NCI-H1105 (cell line): ENCODE measurements at regions not wholly inside any gene's neighbourhood (a gene's known extent, or its start where the extent isn't known, plus 50 kb on each side); places are given as distances from the start of the nearest gene placed in this dataset.
A peak's percentile ranks its signal among the peaks of the same experiment; 100 is the strongest.

Experiments
- DNase-seq: peaks from one replicate; lab custom pipeline; 2025; lab: John Stamatoyannopoulos, UW

- no peak for DNase-seq
Measured at GRCh38 chr6:56407883-56408410, 160.6 kb upstream of the COL21A1 start.

GRCh38 chr6:56406276-56407269 is 159.2 kb upstream of the COL21A1 start:
- no peak for DNase-seq

- DNase-seq = no peak
Measured at GRCh38 chr6:56404599-56404998, 157.2 kb upstream of the COL21A1 start.

GRCh38 chr6:56403745-56404144 is 156.4 kb upstream of the COL21A1 start:
- DNase-seq = no peak

GRCh38 chr6:56401477-56402070 is 154.2 kb upstream of the COL21A1 start:
- no peak for DNase-seq

- DNase-seq = no peak
Measured at GRCh38 chr6:56400273-56400672, 152.9 kb upstream of the COL21A1 start.

GRCh38 chr6:56399672-56400263 is 152.4 kb upstream of the COL21A1 start:
- DNase-seq = peak; percentile 62

GRCh38 chr6:56399250-56399671 is 151.9 kb upstream of the COL21A1 start:
- DNase-seq = no peak

- DNase-seq = no peak
Measured at GRCh38 chr6:56396435-56396834, 149.1 kb upstream of the COL21A1 start.

GRCh38 chr6:56393615-56394612 is 146.5 kb upstream of the COL21A1 start:
- no peak for DNase-seq

GRCh38 chr6:56388415-56388755 is 141.0 kb upstream of the COL21A1 start:
- DNase-seq = no peak

- peak; percentile 22 for DNase-seq
Measured at GRCh38 chr6:56387621-56388414, 140.4 kb upstream of the COL21A1 start.

GRCh38 chr6:56386717-56387116 is 139.3 kb upstream of the COL21A1 start:
- DNase-seq = no peak

GRCh38 chr6:56385981-56386593 is 138.7 kb upstream of the COL21A1 start:
- DNase-seq = no peak

GRCh38 chr6:56383160-56383559 is 135.8 kb upstream of the COL21A1 start:
- DNase-seq = no peak

GRCh38 chr6:56382416-56382940 is 135.1 kb upstream of the COL21A1 start:
- DNase-seq = no peak

GRCh38 chr6:56381801-56382251 is 134.4 kb upstream of the COL21A1 start:
- no peak for DNase-seq

- DNase-seq = no peak
Measured at GRCh38 chr6:56380476-56380875, 133.1 kb upstream of the COL21A1 start.

GRCh38 chr6:56378966-56379585 is 131.7 kb upstream of the COL21A1 start:
- no peak for DNase-seq
